Right lobe of liver (tissue), 4 donors: ENCODE measurements at regions not wholly inside any gene's neighbourhood (a gene's known extent, or its start where the extent isn't known, plus 50 kb on each side); places are given as distances from the start of the nearest gene placed in this dataset.

Source experiments
- CTCF ChIP-seq, 4 donors: fragments of 200-600 bp in 3 of 4; fragments of 450-650 bp in 1 of 4; IDR thresholded peaks; one replicate each; pipeline versions ENCODE4 v1.5.1 to v1.8.0; 2016 to 2022; ENCODE audit warnings: antibody characterized with exemption in 4 of 4, mild to moderate bottlenecking in 2 of 4
- POLR2A ChIP-seq: fragments of 450-650 bp; IDR thresholded peaks from one replicate; pipeline ENCODE4 v1.6.1; 2017; ENCODE audit warnings: antibody characterized with exemption, mild to moderate bottlenecking
- donor health status: DM: no; HTN: no; CAD: no.
- donor health status: DM: no; HTN: no; CAD: no.
- donor health status: DM: no; HTN: yes; CAD: no.

GRCh38 chr11:27857014-27857413, 156.8 kb upstream of the BDNF start:
- no peak for TF ChIP-seq CTCF (IDR thresholded peaks at IDR 0.05)
- no peak for TF ChIP-seq POLR2A
